ENCODE measurements at regions not wholly inside any gene's neighbourhood (a gene's known extent, or its start where the extent isn't known, plus 50 kb on each side); places are given as distances from the start of the nearest gene placed in this dataset.

DNA sequence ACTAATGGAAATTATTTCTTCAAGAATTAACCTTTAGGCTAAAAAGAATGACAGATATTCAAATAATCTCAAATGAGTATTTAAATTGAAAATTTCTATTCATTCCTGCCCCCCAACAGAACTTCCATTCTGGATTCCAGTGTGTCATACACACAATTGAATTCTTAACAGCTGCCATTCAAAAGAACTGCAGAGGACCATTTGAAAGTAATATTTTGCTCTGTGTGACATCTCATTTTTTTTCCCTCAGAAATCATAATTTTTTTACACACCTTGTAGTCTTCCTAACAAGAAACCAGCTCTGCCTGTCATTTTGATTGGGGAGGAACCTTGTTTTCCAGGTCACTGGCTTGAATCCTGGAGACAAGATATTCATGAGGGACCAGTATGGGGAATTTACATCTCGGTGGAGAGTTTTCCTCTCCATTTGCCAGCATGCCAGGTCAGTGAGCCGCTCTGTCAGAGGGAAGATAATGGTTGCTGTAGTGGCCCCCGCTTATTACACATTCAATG lies 358.7 kb upstream of the ITGA1 start:
- CTCF ChIA-PET, result no interaction called here
- Histone ChIP-seq H3K27me3 (ENCODE audit: insufficient read depth) (no peaks in the 10 kb centered on the region), H4K20me1 (ENCODE audit: insufficient read depth) (no peaks in the 10 kb centered on the region), H3K36me3 (replicated peaks in 1 of 2; ENCODE audit: control insufficient read depth in 1 of 2, insufficient read depth in 2 of 2, low read length in 1 of 2) (no peaks in the 10 kb centered on the region), H2AFZ (ENCODE audit: low read depth) (no peak overlapping the region), H3K27ac (ENCODE audit: low read depth in 2 of 2, low read length in 1 of 2) (no peak overlapping the region), H3K9ac (no peak overlapping the region), H3K4me3 (ENCODE audit: low read depth in 2 of 2, low read length in 1 of 2) (no peak overlapping the region), H3K4me2 (no peak overlapping the region), H3K4me1 (ENCODE audit: control insufficient read depth in 1 of 2, insufficient read depth in 2 of 2, low read depth in 1 of 2, low read length in 1 of 2) (no peaks in the 10 kb centered on the region), H3F3A (replicated peaks; ENCODE audit: insufficient read depth) (no peaks in the 10 kb centered on the region), H3K9me3 (no peaks in the 10 kb centered on the region), H3K79me2 (ENCODE audit: insufficient read depth) (no peaks in the 10 kb centered on the region), H3K9me2 (no peaks in the 10 kb centered on the region)
- POLR2A ChIA-PET, result no interaction called here
- 39% methylated on average over 3 of the region's 3 CpGs for WGBS (ENCODE audit: low lambda C conversion rate)
- DNase-seq, result no peak
- TF ChIP-seq FOXM1 (IDR thresholded peaks at IDR 0.05; ENCODE audit: low read depth) (no peak), MEF2A (IDR thresholded peaks at IDR 0.05; ENCODE audit: borderline replicate concordance, low read depth) (no peak), EP300 (IDR thresholded peaks at IDR 0.05; ENCODE audit: borderline replicate concordance in 1 of 2, low read depth in 1 of 2, low read length in 1 of 2) (no peak), EZH2phosphoT487 (IDR thresholded peaks at IDR 0.05; ENCODE audit: borderline replicate concordance, low read depth) (no peak), RXRA (IDR thresholded peaks at IDR 0.05; ENCODE audit: borderline replicate concordance, low read depth) (no peak), NFIC (IDR thresholded peaks at IDR 0.05; ENCODE audit: borderline replicate concordance) (no peak), GATA2 (CRISPR knock-in tag; IDR thresholded peaks at IDR 0.05) (no peak), ELF1 (IDR thresholded peaks at IDR 0.05) (no peak), SIN3A (IDR thresholded peaks at IDR 0.05; ENCODE audit: borderline replicate concordance, low read depth, low read length) (no peak), TEAD4 (IDR thresholded peaks at IDR 0.05; ENCODE audit: borderline replicate concordance, insufficient read depth) (no peak), JUND (IDR thresholded peaks at IDR 0.05) (no peak), POLR2AphosphoS5 (IDR thresholded peaks at IDR 0.05; ENCODE audit: low read depth, low read length) (no peak), CHD2 (IDR thresholded peaks at IDR 0.05; ENCODE audit: low read length, partially characterized antibody) (no peak), YY1 (IDR thresholded peaks at IDR 0.05; ENCODE audit: low read depth) (no peak), RAD21 (IDR thresholded peaks at IDR 0.05; ENCODE audit: low read length) (no peak), RFX5 (IDR thresholded peaks at IDR 0.05; ENCODE audit: low read length) (no peak)
- TF ChIP-seq, protein P1, sequence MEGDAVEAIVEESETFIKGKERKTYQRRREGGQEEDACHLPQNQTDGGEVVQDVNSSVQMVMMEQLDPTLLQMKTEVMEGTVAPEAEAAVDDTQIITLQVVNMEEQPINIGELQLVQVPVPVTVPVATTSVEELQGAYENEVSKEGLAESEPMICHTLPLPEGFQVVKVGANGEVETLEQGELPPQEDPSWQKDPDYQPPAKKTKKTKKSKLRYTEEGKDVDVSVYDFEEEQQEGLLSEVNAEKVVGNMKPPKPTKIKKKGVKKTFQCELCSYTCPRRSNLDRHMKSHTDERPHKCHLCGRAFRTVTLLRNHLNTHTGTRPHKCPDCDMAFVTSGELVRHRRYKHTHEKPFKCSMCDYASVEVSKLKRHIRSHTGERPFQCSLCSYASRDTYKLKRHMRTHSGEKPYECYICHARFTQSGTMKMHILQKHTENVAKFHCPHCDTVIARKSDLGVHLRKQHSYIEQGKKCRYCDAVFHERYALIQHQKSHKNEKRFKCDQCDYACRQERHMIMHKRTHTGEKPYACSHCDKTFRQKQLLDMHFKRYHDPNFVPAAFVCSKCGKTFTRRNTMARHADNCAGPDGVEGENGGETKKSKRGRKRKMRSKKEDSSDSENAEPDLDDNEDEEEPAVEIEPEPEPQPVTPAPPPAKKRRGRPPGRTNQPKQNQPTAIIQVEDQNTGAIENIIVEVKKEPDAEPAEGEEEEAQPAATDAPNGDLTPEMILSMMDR (IDR thresholded peaks at IDR 0.05), result no peak
- TF ChIP-seq, protein P2, sequence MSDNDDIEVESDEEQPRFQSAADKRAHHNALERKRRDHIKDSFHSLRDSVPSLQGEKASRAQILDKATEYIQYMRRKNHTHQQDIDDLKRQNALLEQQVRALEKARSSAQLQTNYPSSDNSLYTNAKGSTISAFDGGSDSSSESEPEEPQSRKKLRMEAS (IDR thresholded peaks at IDR 0.05; ENCODE audit: low read depth), result no peak
- TF ChIP-seq, protein P3, sequence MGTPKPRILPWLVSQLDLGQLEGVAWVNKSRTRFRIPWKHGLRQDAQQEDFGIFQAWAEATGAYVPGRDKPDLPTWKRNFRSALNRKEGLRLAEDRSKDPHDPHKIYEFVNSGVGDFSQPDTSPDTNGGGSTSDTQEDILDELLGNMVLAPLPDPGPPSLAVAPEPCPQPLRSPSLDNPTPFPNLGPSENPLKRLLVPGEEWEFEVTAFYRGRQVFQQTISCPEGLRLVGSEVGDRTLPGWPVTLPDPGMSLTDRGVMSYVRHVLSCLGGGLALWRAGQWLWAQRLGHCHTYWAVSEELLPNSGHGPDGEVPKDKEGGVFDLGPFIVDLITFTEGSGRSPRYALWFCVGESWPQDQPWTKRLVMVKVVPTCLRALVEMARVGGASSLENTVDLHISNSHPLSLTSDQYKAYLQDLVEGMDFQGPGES (IDR thresholded peaks at IDR 0.05; ENCODE audit: low read depth, low read length), result no peak
- TF ChIP-seq, protein P4, sequence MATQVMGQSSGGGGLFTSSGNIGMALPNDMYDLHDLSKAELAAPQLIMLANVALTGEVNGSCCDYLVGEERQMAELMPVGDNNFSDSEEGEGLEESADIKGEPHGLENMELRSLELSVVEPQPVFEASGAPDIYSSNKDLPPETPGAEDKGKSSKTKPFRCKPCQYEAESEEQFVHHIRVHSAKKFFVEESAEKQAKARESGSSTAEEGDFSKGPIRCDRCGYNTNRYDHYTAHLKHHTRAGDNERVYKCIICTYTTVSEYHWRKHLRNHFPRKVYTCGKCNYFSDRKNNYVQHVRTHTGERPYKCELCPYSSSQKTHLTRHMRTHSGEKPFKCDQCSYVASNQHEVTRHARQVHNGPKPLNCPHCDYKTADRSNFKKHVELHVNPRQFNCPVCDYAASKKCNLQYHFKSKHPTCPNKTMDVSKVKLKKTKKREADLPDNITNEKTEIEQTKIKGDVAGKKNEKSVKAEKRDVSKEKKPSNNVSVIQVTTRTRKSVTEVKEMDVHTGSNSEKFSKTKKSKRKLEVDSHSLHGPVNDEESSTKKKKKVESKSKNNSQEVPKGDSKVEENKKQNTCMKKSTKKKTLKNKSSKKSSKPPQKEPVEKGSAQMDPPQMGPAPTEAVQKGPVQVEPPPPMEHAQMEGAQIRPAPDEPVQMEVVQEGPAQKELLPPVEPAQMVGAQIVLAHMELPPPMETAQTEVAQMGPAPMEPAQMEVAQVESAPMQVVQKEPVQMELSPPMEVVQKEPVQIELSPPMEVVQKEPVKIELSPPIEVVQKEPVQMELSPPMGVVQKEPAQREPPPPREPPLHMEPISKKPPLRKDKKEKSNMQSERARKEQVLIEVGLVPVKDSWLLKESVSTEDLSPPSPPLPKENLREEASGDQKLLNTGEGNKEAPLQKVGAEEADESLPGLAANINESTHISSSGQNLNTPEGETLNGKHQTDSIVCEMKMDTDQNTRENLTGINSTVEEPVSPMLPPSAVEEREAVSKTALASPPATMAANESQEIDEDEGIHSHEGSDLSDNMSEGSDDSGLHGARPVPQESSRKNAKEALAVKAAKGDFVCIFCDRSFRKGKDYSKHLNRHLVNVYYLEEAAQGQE (IDR thresholded peaks at IDR 0.05; ENCODE audit: low read depth, low read length), result no peak
